ENCODE measurements at regions not wholly inside any gene's neighbourhood (a gene's known extent, or its start where the extent isn't known, plus 50 kb on each side); places are given as distances from the start of the nearest gene placed in this dataset.

DNA sequence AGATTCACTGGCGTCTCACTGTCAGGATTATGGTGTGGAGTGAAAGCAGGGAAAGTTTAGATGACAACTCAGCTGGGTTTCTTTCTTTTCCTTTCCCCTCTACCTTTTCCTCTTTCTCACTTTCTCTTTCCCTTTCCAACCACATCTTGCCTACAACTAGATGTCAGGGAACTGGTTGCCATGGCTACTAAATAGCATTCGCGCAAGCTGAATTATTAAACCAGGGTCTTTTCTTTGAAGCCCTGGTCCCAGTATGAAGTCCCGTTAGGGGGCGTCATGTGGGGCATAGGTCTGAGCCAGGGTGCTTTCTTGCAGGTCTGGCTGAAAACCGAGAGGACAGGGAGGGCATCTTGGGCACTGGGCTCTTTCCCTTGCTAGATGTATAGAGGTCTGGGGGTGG is 168.4 kb upstream of the CACNA1E start:
- no peak for DNase-seq (ENCODE audit: low read depth)
- ChIA-PET POLR2A (no interaction called here), CTCF (no interaction called here)
- no peaks in the 10 kb centered on the region for H3K36me3 ChIP-seq (ENCODE audit: control insufficient read depth, insufficient read depth, low read length)
- TF ChIP-seq, protein P1, sequence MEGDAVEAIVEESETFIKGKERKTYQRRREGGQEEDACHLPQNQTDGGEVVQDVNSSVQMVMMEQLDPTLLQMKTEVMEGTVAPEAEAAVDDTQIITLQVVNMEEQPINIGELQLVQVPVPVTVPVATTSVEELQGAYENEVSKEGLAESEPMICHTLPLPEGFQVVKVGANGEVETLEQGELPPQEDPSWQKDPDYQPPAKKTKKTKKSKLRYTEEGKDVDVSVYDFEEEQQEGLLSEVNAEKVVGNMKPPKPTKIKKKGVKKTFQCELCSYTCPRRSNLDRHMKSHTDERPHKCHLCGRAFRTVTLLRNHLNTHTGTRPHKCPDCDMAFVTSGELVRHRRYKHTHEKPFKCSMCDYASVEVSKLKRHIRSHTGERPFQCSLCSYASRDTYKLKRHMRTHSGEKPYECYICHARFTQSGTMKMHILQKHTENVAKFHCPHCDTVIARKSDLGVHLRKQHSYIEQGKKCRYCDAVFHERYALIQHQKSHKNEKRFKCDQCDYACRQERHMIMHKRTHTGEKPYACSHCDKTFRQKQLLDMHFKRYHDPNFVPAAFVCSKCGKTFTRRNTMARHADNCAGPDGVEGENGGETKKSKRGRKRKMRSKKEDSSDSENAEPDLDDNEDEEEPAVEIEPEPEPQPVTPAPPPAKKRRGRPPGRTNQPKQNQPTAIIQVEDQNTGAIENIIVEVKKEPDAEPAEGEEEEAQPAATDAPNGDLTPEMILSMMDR (IDR thresholded peaks at IDR 0.05; ENCODE audit: insufficient read depth, low read depth, low read length), result no peak
- no peak overlapping the region for H3K4me3 ChIP-seq (ENCODE audit: low read depth, low read length)
- peaks cover 14% of the 10 kb centered on the region for H3K27me3 ChIP-seq (ENCODE audit: control insufficient read depth, insufficient read depth, low read length)

DNA sequence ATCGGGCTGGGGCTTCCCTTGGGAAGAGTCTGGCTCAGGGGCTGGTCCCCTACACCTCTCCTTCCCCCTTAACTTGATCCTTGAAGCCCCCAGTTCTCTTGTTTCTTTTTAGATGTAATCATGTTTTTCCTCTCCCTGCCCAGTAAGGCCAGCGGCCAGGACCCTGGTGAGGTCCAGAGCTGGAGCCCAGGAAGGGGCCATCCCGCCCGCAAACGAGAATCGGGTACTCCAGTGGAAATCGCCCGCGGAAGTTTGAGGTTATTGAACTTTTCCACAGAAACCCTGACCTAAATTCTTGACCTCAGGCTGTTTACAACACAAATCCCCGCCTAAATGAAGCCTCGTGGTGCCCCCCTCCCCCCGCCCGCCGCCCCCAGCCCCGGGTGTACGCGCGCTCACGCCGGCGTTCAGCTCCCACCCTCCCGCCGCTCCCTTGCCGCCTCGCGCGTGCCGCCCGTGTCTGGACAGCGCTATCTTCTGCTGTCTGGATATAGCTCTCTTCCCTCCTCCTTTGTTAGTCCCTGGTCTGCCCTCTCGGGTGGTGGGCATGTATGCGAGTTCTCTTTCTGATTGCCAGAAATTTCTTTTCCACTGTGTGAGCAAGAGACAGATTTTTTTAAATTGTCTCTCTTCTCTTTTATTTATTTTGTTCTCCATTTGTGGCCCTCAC is 165.9 kb upstream of the CACNA1E start:
- ChIA-PET POLR2A (no interaction called here), CTCF (no interaction called here)
- no peaks in the 10 kb centered on the region for H3K36me3 ChIP-seq (ENCODE audit: control insufficient read depth, insufficient read depth, low read length)
- DNase-seq (ENCODE audit: low read depth), result no peak
- TF ChIP-seq, protein P1 (IDR thresholded peaks at IDR 0.05; ENCODE audit: insufficient read depth, low read depth, low read length), result no peak
- H3K4me3 ChIP-seq (ENCODE audit: low read depth, low read length), result no peak overlapping the region
- H3K27me3 ChIP-seq (ENCODE audit: control insufficient read depth, insufficient read depth, low read length), result peaks cover 14% of the 10 kb centered on the region

DNA sequence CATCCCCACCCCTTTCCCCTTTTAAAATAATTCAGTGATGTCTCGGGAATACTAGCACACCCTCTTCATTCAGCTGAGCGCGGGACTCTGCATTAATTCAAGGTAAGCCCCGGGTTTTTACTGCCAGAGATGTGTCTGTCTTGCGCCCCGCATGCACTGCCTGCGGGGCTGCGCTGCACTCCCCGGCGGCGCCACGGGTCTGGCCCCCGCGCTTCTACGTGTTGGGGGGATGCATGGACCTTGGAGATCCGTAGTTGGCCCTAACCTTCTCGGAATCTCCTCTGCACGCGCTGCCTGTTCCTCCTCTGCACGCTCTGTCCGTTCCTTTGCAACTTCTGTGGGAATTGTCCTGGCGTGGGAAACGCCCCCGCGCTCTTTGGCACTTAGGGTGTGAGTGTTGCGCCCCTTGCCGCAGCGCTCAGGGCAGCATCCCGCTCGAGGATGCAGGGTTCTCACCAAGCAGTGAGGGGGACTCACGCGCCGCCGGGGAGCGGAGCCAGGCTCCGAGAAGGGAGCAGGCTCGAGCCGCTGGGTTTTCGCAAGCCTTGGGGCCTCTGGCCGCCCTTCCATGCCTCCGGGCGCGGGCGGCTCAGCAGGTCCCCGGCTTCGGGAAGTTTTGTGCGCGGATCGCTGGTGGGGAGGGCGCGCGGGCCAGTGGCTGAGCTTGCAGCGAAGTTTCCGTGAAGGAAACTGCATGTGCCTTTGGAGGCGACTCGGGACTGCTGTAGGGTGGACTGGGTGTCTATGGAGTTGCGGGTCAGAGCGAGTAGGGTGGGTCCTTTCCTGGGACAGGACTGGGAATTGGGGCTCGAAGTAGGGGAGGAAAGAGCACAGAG is 165.1 kb upstream of the CACNA1E start:
- Histone ChIP-seq H3K36me3 (ENCODE audit: control insufficient read depth, insufficient read depth, low read length) (no peaks in the 10 kb centered on the region), H3K27me3 (ENCODE audit: control insufficient read depth, insufficient read depth, low read length) (peaks cover 14% of the 10 kb centered on the region), H3K4me3 (ENCODE audit: low read depth, low read length) (no peak overlapping the region)
- ChIA-PET CTCF (no interaction called here), POLR2A (no interaction called here)
- TF ChIP-seq, protein P1 (IDR thresholded peaks at IDR 0.05; ENCODE audit: insufficient read depth, low read depth, low read length), result no peak
- no peak for DNase-seq (ENCODE audit: low read depth)

- Histone ChIP-seq H3K36me3 (ENCODE audit: control insufficient read depth, insufficient read depth, low read length) (no peaks in the 10 kb centered on the region), H3K27me3 (ENCODE audit: control insufficient read depth, insufficient read depth, low read length) (peaks cover 14% of the 10 kb centered on the region), H3K4me3 (ENCODE audit: low read depth, low read length) (no peak overlapping the region)
- CTCF ChIA-PET, result no interaction called here
- POLR2A ChIA-PET, result no interaction called here
- no peak for DNase-seq (ENCODE audit: low read depth)
- TF ChIP-seq, protein P1 (IDR thresholded peaks at IDR 0.05; ENCODE audit: insufficient read depth, low read depth, low read length), result no peak
Measured at GRCh38 chr1:181318858-181319235, 164.5 kb upstream of the CACNA1E start.

GRCh38 chr1:181319907-181320306 is 163.4 kb upstream of the CACNA1E start:
- Histone ChIP-seq H3K4me3 (ENCODE audit: low read depth, low read length) (no peak overlapping the region), H3K36me3 (ENCODE audit: control insufficient read depth, insufficient read depth, low read length) (no peaks in the 10 kb centered on the region), H3K27me3 (ENCODE audit: control insufficient read depth, insufficient read depth, low read length) (peaks cover 11% of the 10 kb centered on the region)
- TF ChIP-seq, protein P1 (IDR thresholded peaks at IDR 0.05; ENCODE audit: insufficient read depth, low read depth, low read length), result no peak
- ChIA-PET CTCF (no interaction called here), POLR2A (no interaction called here)
- DNase-seq (ENCODE audit: low read depth), result no peak

Data from BJ (cell line).